ENCODE measurements at regions not wholly inside any gene's neighbourhood (a gene's known extent, or its start where the extent isn't known, plus 50 kb on each side); places are given as distances from the start of the nearest gene placed in this dataset.

- TF ChIP-seq EZH2 (IDR thresholded peaks at IDR 0.05; ENCODE audit: low read depth, low read length, severe bottlenecking) (no peak), ATF3 (IDR thresholded peaks at IDR 0.05; ENCODE audit: insufficient read depth, low read depth, low read length) (no peak), PHF8 (conservative IDR thresholded peaks at IDR 0.05; ENCODE audit: low read depth, low read length) (no peak), POLR2A (IDR thresholded peaks at IDR 0.05; ENCODE audit: control extremely low read depth in 1 of 2, low read depth in 2 of 2, low read length in 2 of 2) (no peak), YY1 (IDR thresholded peaks at IDR 0.05; ENCODE audit: low read depth, low read length) (no peak), POLR2AphosphoS5 (IDR thresholded peaks at IDR 0.05; ENCODE audit: low read depth, low read length) (no peak), RAD21 (IDR thresholded peaks at IDR 0.05 in 1 of 2, conservative IDR thresholded peaks at IDR 0.05 in 1 of 2; ENCODE audit: low read depth in 2 of 2, low read length in 2 of 2) (no peak), ASH2L (IDR thresholded peaks at IDR 0.05; ENCODE audit: low read length) (no peak), CBX5 (IDR thresholded peaks at IDR 0.05; ENCODE audit: low read depth, low read length) (no peak), CHD2 (IDR thresholded peaks at IDR 0.05; ENCODE audit: low read length) (no peak)
- TF ChIP-seq, protein P1, sequence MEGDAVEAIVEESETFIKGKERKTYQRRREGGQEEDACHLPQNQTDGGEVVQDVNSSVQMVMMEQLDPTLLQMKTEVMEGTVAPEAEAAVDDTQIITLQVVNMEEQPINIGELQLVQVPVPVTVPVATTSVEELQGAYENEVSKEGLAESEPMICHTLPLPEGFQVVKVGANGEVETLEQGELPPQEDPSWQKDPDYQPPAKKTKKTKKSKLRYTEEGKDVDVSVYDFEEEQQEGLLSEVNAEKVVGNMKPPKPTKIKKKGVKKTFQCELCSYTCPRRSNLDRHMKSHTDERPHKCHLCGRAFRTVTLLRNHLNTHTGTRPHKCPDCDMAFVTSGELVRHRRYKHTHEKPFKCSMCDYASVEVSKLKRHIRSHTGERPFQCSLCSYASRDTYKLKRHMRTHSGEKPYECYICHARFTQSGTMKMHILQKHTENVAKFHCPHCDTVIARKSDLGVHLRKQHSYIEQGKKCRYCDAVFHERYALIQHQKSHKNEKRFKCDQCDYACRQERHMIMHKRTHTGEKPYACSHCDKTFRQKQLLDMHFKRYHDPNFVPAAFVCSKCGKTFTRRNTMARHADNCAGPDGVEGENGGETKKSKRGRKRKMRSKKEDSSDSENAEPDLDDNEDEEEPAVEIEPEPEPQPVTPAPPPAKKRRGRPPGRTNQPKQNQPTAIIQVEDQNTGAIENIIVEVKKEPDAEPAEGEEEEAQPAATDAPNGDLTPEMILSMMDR (IDR thresholded peaks at IDR 0.05; ENCODE audit: control extremely low read depth in 1 of 3, insufficient read depth in 1 of 3, low read depth in 1 of 3, low read length in 3 of 3) = no peak
Measured at GRCh38 chr5:152619756-152620155, 214.7 kb upstream of the NMUR2 start.
